Transverse colon (tissue), 4 donors: ENCODE measurements at regions not wholly inside any gene's neighbourhood (a gene's known extent, or its start where the extent isn't known, plus 50 kb on each side); places are given as distances from the start of the nearest gene placed in this dataset.

Experiments used
- DNase-seq: peaks from one replicate; pipeline ENCODE4 v3.0.0-alpha.2; 2019
- H3K27ac ChIP-seq, 4 donors: fragments of 200-600 bp; sonication (generic); 2 replicates each; pipeline ENCODE4 v1.5.1; 2016 to 2018; ENCODE audit warnings: inconsistent platforms in 4 of 4
- H3K27me3 ChIP-seq: fragments of 200-600 bp; sonication (generic); 2 replicates; pipeline ENCODE4 v1.5.1; 2017; ENCODE audit warnings: inconsistent platforms
- H3K36me3 ChIP-seq, 4 donors: fragments of 200-600 bp; sonication (generic); 2 replicates each; pipeline ENCODE4 v1.5.1; 2017 to 2019; ENCODE audit warnings: inconsistent platforms in 4 of 4
- H3K4me1 ChIP-seq, 4 donors: fragments of 200-600 bp; sonication (generic); 2 replicates each; pipeline ENCODE4 v1.5.1; 2017 to 2020; ENCODE audit warnings: inconsistent platforms in 4 of 4
- H3K4me3 ChIP-seq, 4 donors: fragments of 200-600 bp; sonication (generic); 1 replicate in 1 of 4; 2 replicates in 3 of 4; pipeline versions ENCODE4 v1.5.1 to v1.6.1; 2017 to 2019; ENCODE audit warnings: inconsistent platforms in 4 of 4
- H3K9me3 ChIP-seq, 2 donors: fragments of 200-600 bp; sonication (generic); 2 replicates each; pipeline ENCODE4 v1.5.1; 2017 to 2019; ENCODE audit warnings: inconsistent platforms in 2 of 2
- CTCF ChIP-seq, 5 experiments: fragments of 200-600 bp in 3 of 5; fragments of 450-650 bp in 2 of 5; sonication (generic) in 3 of 5; IDR thresholded peaks; 1 replicate in 2 of 5; 2 replicates in 3 of 5; pipeline ENCODE4 v1.5.1; 2016 to 2017; ENCODE audit warnings: antibody characterized with exemption in 5 of 5, inconsistent platforms in 3 of 5, mild to moderate bottlenecking in 2 of 5, moderate library complexity in 1 of 5
- EP300 ChIP-seq: sonication (generic); formaldehyde crosslinking; IDR thresholded peaks from one replicate; pipeline ENCODE4 v1.6.1; 2017; ENCODE audit warnings: antibody characterized with exemption, low read depth
- POLR2A ChIP-seq: fragments of 450-650 bp; IDR thresholded peaks from one replicate; pipeline ENCODE4 v1.6.1; 2016; ENCODE audit warnings: antibody characterized with exemption, mild to moderate bottlenecking, moderate library complexity
- POLR2AphosphoS5 ChIP-seq, 3 donors: sonication (generic); formaldehyde crosslinking; IDR thresholded peaks; one replicate each; pipeline ENCODE4 v1.6.1; 2016; ENCODE audit warnings: antibody characterized with exemption in 3 of 3
- WGBS, 2 donors: methylation state at CpG; one replicate each; pipeline ENCODE4 v1.1.5; 2018; ENCODE audit warnings: low coverage in 1 of 2; 5-methylcytosine and 5-hydroxymethylcytosine counted together
- in situ Hi-C, 4 donors: fragments of 200-750 bp; cut with MboI; loops; one replicate each; pipeline versions ENCODE4 v1.15.0 to v1.15.1; 2017; ENCODE audit warnings: low sequenced_read_pairs in 3 of 4, low pct_ligation_motif_present in 1 of 4, low pct_unique_long_range_greater_than_20kb in 1 of 4
- intact Hi-C: fragments of 100-400 bp; cut with DNase I; formaldehyde crosslinking; loops from one replicate; pipeline ENCODE4 v1.15.1; 2023; ENCODE audit warnings: low total_unique reads

GRCh38 chr15:62785881-62786828 lies 256.4 kb upstream of the TPM1 start:
- no peak overlapping the region for H3K4me3 ChIP-seq
- WGBS, 2 donors: 64 to 75% methylated on average over 6 to 10 of the region's 10 CpGs
- H3K36me3 ChIP-seq: peaks cover 0 to 3% (median 0%) of the 10 kb centered on the region in 4 donors
- intact Hi-C loops: loop anchor here (10.0 kb wide), 1 partner anchor 59 kb away; no protein-coding TSS in a partner anchor
- in situ Hi-C loops: loop anchor here in 3 of 4 donors (10.0 kb wide), 1 partner anchor 299 kb away; no protein-coding TSS in a partner anchor
- no peaks in the 10 kb centered on the region for H3K27me3 ChIP-seq
- H3K27ac ChIP-seq: no peak overlapping the region
- DNase-seq: no peak
- TF ChIP-seq POLR2AphosphoS5 (IDR thresholded peaks at IDR 0.05) (no peak), POLR2A (no peak)
- H3K4me1 ChIP-seq: peaks cover 0 to 8% (median 5%) of the 10 kb centered on the region in 4 donors
- H3K9me3 ChIP-seq: no peaks in the 10 kb centered on the region

DNA sequence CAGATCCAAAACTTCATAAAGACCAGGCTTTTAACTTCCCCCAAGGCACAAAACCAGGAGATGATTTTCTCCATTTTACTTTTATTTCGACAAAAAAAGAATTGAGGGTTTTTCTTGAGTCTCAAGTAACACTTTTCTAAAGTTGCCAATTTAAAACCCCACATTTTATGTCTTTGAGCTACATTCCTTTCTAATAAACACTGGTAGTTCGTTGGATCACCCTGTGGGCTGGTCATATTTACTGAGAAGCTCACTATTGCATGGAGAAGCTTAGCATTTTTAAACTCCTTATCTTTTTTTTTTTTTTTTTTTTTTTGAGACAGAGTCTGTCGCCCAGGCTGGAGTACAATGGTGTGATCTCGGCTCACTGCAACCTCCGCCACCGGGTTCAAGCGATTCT lies 255.1 kb upstream of the TPM1 start:
- in situ Hi-C loops (loop anchor here in 3 of 4 donors (10.0 kb wide), 1 partner anchor 297 kb away; no protein-coding TSS in a partner anchor), intact Hi-C loops (loop anchor here (10.0 kb wide), 1 partner anchor 57 kb away; no protein-coding TSS in a partner anchor)
- H3K4me1 ChIP-seq: peaks cover 0 to 3% (median 1%) of the 10 kb centered on the region in 4 donors
- H3K27ac ChIP-seq: no peak overlapping the region
- TF ChIP-seq POLR2AphosphoS5 (IDR thresholded peaks at IDR 0.05): no peak
- TF ChIP-seq EP300: no peak
- TF ChIP-seq CTCF (IDR thresholded peaks at IDR 0.05): no peak
- no peak for TF ChIP-seq POLR2A
- no peak for DNase-seq
- peaks cover 0 to 3% (median 0%) of the 10 kb centered on the region in 4 donors for H3K36me3 ChIP-seq
- H3K4me3 ChIP-seq: no peak overlapping the region
- 92 to 93% methylated on average over 7 of the region's 7 CpGs for WGBS, 2 donors
- H3K9me3 ChIP-seq: no peaks in the 10 kb centered on the region
- no peaks in the 10 kb centered on the region for H3K27me3 ChIP-seq

- in situ Hi-C loops: loop anchor here in 3 of 4 donors (10.0 kb wide), 1 partner anchor 297 kb away; no protein-coding TSS in a partner anchor
- WGBS, 2 donors: 89 to 100% methylated on average over 6 of the region's 6 CpGs
Observed at GRCh38 chr15:62788224-62788623, 254.3 kb upstream of the TPM1 start.

DNA sequence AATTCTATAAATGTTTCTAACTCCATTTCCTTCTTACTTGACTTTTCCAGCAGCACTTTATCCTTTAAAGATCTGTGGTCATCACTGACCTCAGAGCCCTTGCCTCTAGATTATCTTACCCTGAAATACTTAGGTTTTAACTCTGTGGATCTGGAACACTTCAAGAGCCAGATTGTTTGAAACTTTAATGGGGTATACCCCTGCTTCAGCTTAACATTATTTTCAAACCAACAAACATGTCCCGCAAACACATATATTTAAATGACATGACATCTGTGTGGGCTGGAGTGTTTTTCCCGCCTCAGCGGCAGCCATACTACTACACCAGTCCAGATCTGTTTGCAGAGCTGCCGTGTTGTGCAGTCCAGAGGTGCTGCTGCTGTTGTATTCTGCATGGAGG lies 252.0 kb upstream of the TPM1 start:
- H3K27me3 ChIP-seq: no peaks in the 10 kb centered on the region
- H3K4me1 ChIP-seq: no peaks in the 10 kb centered on the region
- no peak for TF ChIP-seq POLR2A
- no peak for TF ChIP-seq CTCF (IDR thresholded peaks at IDR 0.05)
- no peak for TF ChIP-seq EP300
- no peak for TF ChIP-seq POLR2AphosphoS5 (IDR thresholded peaks at IDR 0.05)
- in situ Hi-C loops: no loop called here
- intact Hi-C loops: no loop called here
- 84% methylated on average over 4 of the region's 4 CpGs; no CpG with 5 or more reads in 1 of the 2 donors for WGBS, 2 donors
- no peak overlapping the region for H3K4me3 ChIP-seq
- no peak overlapping the region for H3K27ac ChIP-seq
- peaks cover 0 to under 1% (median 0%) of the 10 kb centered on the region in 4 donors for H3K36me3 ChIP-seq
- DNase-seq: no peak
- no peaks in the 10 kb centered on the region for H3K9me3 ChIP-seq

More at GRCh38 chr15:62788224-62788623, 254.3 kb upstream of the TPM1 start:
- H3K36me3 ChIP-seq: peaks cover 0 to 3% (median 0%) of the 10 kb centered on the region in 4 donors
- H3K4me1 ChIP-seq: no peaks in the 10 kb centered on the region
- H3K9me3 ChIP-seq: no peaks in the 10 kb centered on the region
- H3K27ac ChIP-seq: no peak overlapping the region
- intact Hi-C loops: loop anchor here (10.0 kb wide), 1 partner anchor 57 kb away; no protein-coding TSS in a partner anchor
- H3K4me3 ChIP-seq: no peak overlapping the region
- no peaks in the 10 kb centered on the region for H3K27me3 ChIP-seq
- no peak for DNase-seq
- TF ChIP-seq POLR2AphosphoS5 (IDR thresholded peaks at IDR 0.05) (no peak), EP300 (no peak), CTCF (IDR thresholded peaks at IDR 0.05) (no peak), POLR2A (no peak)
